ENCODE measurements at regions not wholly inside any gene's neighbourhood (a gene's known extent, or its start where the extent isn't known, plus 50 kb on each side); places are given as distances from the start of the nearest gene placed in this dataset.

GRCh38 chr17:62871291-62871690 is 63.2 kb upstream of the MARCHF10 start:
- no peak for TF ChIP-seq CTCF (IDR thresholded peaks at IDR 0.05)
- no peak for TF ChIP-seq POLR2A (IDR thresholded peaks at IDR 0.05)
- TF ChIP-seq POLR2AphosphoS5 (IDR thresholded peaks at IDR 0.05; ENCODE audit: insufficient read depth in 1 of 2, low read depth in 1 of 2): no peak

Measured in vagina (tissue), 2 donors.